ENCODE measurements at regions not wholly inside any gene's neighbourhood (a gene's known extent, or its start where the extent isn't known, plus 50 kb on each side); places are given as distances from the start of the nearest gene placed in this dataset.

- TF ChIP-seq CTCF (IDR thresholded peaks at IDR 0.05; ENCODE audit: control insufficient read depth, extremely low read depth, insufficient read depth): no peak
- H3K4me3 ChIP-seq (ENCODE audit: low read depth, low read length): no peak overlapping the region
- DNase-seq (ENCODE audit: low read depth): no peak
Observed at GRCh38 chr6:97712751-97713150, 429.7 kb upstream of the MMS22L start.

GRCh38 chr6:97714772-97715171 is 431.8 kb upstream of the MMS22L start:
- H3K4me3 ChIP-seq (ENCODE audit: low read depth, low read length): no peak overlapping the region
- TF ChIP-seq CTCF (IDR thresholded peaks at IDR 0.05; ENCODE audit: control insufficient read depth, extremely low read depth, insufficient read depth): no peak
- DNase-seq (ENCODE audit: low read depth): no peak

- no peak for DNase-seq (ENCODE audit: low read depth)
- H3K4me3 ChIP-seq (ENCODE audit: low read depth, low read length): no peak overlapping the region
- TF ChIP-seq CTCF (IDR thresholded peaks at IDR 0.05; ENCODE audit: control insufficient read depth, extremely low read depth, insufficient read depth): no peak
Observed at GRCh38 chr6:97717086-97717485, 434.1 kb upstream of the MMS22L start.

- peak; percentile 48 for TF ChIP-seq CTCF (IDR thresholded peaks at IDR 0.05; ENCODE audit: control insufficient read depth, extremely low read depth, insufficient read depth)
- no peak overlapping the region for H3K4me3 ChIP-seq (ENCODE audit: low read depth, low read length)
- no peak for DNase-seq (ENCODE audit: low read depth)
Observed at GRCh38 chr6:97726378-97726777, 443.4 kb upstream of the MMS22L start.

GRCh38 chr6:97732045-97732444 is 449.0 kb upstream of the MMS22L start:
- no peak for TF ChIP-seq CTCF (IDR thresholded peaks at IDR 0.05; ENCODE audit: control insufficient read depth, extremely low read depth, insufficient read depth)
- DNase-seq (ENCODE audit: low read depth): no peak
- no peak overlapping the region for H3K4me3 ChIP-seq (ENCODE audit: low read depth, low read length)

- no peak overlapping the region for H3K4me3 ChIP-seq (ENCODE audit: low read depth, low read length)
- no peak for TF ChIP-seq CTCF (IDR thresholded peaks at IDR 0.05; ENCODE audit: control insufficient read depth, extremely low read depth, insufficient read depth)
- DNase-seq (ENCODE audit: low read depth): no peak
Observed at GRCh38 chr6:97757575-97757974, 474.6 kb upstream of the MMS22L start.

- DNase-seq (ENCODE audit: low read depth): no peak
- no peak for TF ChIP-seq CTCF (IDR thresholded peaks at IDR 0.05; ENCODE audit: control insufficient read depth, extremely low read depth, insufficient read depth)
- H3K4me3 ChIP-seq (ENCODE audit: low read depth, low read length): no peak overlapping the region
Observed at GRCh38 chr6:97765461-97765860, 482.4 kb upstream of the MMS22L start.
